ENCODE measurements at regions not wholly inside any gene's neighbourhood (a gene's known extent, or its start where the extent isn't known, plus 50 kb on each side); places are given as distances from the start of the nearest gene placed in this dataset.

DNA sequence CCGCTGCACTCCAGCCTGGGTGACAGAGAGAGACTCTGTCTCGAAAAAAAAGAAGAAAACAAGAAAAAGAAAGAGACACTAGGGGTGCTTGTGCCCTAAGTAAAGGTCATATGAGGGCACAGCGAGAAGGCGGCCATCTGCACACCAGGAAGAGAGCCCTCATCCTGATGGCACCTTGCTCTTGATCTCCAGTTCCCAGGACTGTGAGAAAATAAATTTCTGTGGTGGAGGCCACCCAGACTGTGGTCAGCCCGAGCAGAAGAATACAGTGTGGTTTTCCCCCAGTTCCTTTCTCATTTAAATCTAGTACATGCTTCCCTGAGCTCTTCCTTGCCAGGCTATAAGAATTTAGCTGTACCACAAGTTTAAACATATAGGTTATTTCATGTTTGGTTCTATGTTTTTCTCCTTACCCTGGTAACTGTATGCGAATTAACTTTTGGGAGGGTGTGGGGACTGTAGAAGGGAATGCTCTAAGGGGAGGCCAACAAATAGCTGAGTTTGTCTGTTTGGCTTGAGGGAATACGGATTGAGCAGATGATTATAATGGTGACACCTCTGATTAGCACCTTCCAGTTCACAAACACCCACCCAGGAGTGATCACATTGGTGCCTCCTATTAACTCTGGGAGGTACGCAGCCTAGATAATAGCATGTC, 119.6 kb upstream of the ERRFI1 start:
- TF ChIP-seq, protein P1, sequence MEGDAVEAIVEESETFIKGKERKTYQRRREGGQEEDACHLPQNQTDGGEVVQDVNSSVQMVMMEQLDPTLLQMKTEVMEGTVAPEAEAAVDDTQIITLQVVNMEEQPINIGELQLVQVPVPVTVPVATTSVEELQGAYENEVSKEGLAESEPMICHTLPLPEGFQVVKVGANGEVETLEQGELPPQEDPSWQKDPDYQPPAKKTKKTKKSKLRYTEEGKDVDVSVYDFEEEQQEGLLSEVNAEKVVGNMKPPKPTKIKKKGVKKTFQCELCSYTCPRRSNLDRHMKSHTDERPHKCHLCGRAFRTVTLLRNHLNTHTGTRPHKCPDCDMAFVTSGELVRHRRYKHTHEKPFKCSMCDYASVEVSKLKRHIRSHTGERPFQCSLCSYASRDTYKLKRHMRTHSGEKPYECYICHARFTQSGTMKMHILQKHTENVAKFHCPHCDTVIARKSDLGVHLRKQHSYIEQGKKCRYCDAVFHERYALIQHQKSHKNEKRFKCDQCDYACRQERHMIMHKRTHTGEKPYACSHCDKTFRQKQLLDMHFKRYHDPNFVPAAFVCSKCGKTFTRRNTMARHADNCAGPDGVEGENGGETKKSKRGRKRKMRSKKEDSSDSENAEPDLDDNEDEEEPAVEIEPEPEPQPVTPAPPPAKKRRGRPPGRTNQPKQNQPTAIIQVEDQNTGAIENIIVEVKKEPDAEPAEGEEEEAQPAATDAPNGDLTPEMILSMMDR (IDR thresholded peaks at IDR 0.05; ENCODE audit: insufficient read depth, low read length, poor library complexity, severe bottlenecking), result no peak
- TF ChIP-seq EZH2phosphoT487 (conservative IDR thresholded peaks at IDR 0.05; ENCODE audit: low read length), result no peak
